Sigmoid colon (tissue), 6 donors: ENCODE measurements at regions not wholly inside any gene's neighbourhood (a gene's known extent, or its start where the extent isn't known, plus 50 kb on each side); places are given as distances from the start of the nearest gene placed in this dataset.

Source experiments
- DNase-seq: peaks from one replicate; pipeline ENCODE4 v3.0.0-alpha.2; 2019
- H3K27ac ChIP-seq, 4 donors: fragments of 200-600 bp; sonication (generic); one replicate each; pipeline ENCODE4 v1.5.1; 2016 to 2019; ENCODE audit warnings: mild to moderate bottlenecking in 1 of 4
- H3K27me3 ChIP-seq, 3 donors: fragments of 200-600 bp; sonication (generic); one replicate each; pipeline ENCODE4 v1.5.1; 2019; ENCODE audit warnings: mild to moderate bottlenecking in 1 of 3
- H3K36me3 ChIP-seq, 4 donors: fragments of 200-600 bp; sonication (generic); one replicate each; pipeline ENCODE4 v1.5.1; 2016 to 2019
- H3K4me1 ChIP-seq, 4 donors: fragments of 200-600 bp; sonication (generic); one replicate each; pipeline ENCODE4 v1.5.1; 2017 to 2019
- H3K4me3 ChIP-seq, 4 donors: fragments of 200-600 bp; sonication (generic); one replicate each; pipeline ENCODE4 v1.5.1; 2017 to 2019; ENCODE audit warnings: mild to moderate bottlenecking in 2 of 4, moderate library complexity in 1 of 4
- H3K9me3 ChIP-seq, 4 donors: fragments of 200-600 bp in 3 of 4; sonication (generic) in 3 of 4; one replicate each; pipeline versions ENCODE4 v1.5.1 to v1.6.1; 2013 to 2019
- EP300 ChIP-seq, 4 donors: sonication (generic); formaldehyde crosslinking; IDR thresholded peaks; one replicate each; pipeline ENCODE4 v1.6.1; 2017; ENCODE audit warnings: antibody characterized with exemption in 4 of 4
- POLR2A ChIP-seq, 2 donors: fragments of 450-650 bp; IDR thresholded peaks; one replicate each; pipeline ENCODE4 v1.6.1; 2016; ENCODE audit warnings: antibody characterized with exemption in 2 of 2, mild to moderate bottlenecking in 2 of 2, moderate library complexity in 2 of 2
- POLR2AphosphoS5 ChIP-seq, 4 donors: sonication (generic); formaldehyde crosslinking; IDR thresholded peaks; one replicate each; pipeline ENCODE4 v1.6.1; 2017; ENCODE audit warnings: antibody characterized with exemption in 4 of 4
- WGBS, 2 donors: extraction: QIAGEN DNeasy Blood & Tissue Kit; methylation state at CpG; one replicate each; pipeline ENCODE4 v1.1.7; 2013; 5-methylcytosine and 5-hydroxymethylcytosine counted together
- intact Hi-C: fragments of 100-400 bp; cut with DNase I; formaldehyde crosslinking; loops from one replicate; pipeline ENCODE4 v1.15.1; 2023
- TF ChIP-seq, protein P1 (sequence below), 4 experiments: fragments of 450-650 bp in 3 of 4; fragments of 200-600 bp in 1 of 4; IDR thresholded peaks; one replicate each; pipeline ENCODE4 v1.5.1; 2016 to 2019; ENCODE audit warnings: antibody characterized with exemption in 4 of 4, mild to moderate bottlenecking in 3 of 4, moderate library complexity in 2 of 4
- donor health status: healthy with polysubstance abuse.
- donor health status: healthy.

DNA sequence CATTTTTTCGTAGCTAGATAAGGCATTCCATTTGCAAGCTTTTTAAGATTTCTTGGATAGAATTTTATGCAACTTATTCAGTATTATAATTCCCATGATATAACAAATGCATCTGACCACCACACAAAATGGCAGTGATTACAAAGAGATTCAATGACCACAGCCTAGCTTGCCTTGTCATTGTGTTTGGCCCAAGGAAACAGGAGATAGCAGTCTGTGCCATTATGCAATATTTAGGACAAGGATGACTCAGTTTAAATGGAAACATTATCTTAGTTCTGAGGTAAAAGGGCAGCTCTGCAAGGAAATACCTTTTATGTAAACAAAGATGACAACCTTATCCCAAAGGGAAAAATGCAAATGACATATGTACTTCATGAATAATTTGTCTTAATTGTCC is 89.8 kb downstream of the NUDT12 start:
- TF ChIP-seq POLR2A (IDR thresholded peaks at IDR 0.05) (no peak), POLR2AphosphoS5 (IDR thresholded peaks at IDR 0.05) (no peak), EP300 (IDR thresholded peaks at IDR 0.05) (no peak)
- TF ChIP-seq, protein P1, sequence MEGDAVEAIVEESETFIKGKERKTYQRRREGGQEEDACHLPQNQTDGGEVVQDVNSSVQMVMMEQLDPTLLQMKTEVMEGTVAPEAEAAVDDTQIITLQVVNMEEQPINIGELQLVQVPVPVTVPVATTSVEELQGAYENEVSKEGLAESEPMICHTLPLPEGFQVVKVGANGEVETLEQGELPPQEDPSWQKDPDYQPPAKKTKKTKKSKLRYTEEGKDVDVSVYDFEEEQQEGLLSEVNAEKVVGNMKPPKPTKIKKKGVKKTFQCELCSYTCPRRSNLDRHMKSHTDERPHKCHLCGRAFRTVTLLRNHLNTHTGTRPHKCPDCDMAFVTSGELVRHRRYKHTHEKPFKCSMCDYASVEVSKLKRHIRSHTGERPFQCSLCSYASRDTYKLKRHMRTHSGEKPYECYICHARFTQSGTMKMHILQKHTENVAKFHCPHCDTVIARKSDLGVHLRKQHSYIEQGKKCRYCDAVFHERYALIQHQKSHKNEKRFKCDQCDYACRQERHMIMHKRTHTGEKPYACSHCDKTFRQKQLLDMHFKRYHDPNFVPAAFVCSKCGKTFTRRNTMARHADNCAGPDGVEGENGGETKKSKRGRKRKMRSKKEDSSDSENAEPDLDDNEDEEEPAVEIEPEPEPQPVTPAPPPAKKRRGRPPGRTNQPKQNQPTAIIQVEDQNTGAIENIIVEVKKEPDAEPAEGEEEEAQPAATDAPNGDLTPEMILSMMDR (IDR thresholded peaks at IDR 0.05): no peak
- no peak for DNase-seq
- WGBS, 2 donors: 75 to 94% methylated on average over 1 of the region's 1 CpG
- intact Hi-C loops: no loop called here
- H3K27me3 ChIP-seq: no peaks in the 10 kb centered on the region
- H3K4me1 ChIP-seq: no peaks in the 10 kb centered on the region
- no peaks in the 10 kb centered on the region for H3K36me3 ChIP-seq
- H3K9me3 ChIP-seq: no peaks in the 10 kb centered on the region
- no peak overlapping the region for H3K4me3 ChIP-seq
- H3K27ac ChIP-seq: no peak overlapping the region

DNA sequence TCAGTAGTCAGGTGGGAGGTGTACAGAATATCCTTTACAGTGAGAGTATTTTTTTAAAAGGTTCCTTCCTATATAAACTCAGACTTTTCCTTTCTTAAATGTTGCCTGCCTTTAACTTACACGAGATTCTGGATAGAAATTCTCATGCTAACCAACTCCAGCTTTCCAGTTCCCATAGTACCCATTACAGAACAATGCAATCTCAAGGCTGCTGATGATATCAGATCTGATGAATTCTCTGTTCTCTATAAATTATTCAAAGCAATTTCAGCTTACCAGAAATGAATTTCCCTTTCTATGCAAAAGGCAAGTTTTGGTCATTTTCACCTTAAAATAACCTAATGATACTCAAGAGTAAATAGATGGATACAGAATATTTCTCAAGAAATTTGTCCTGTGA is 90.3 kb downstream of the NUDT12 start:
- intact Hi-C loops: no loop called here
- H3K4me1 ChIP-seq: no peaks in the 10 kb centered on the region
- H3K36me3 ChIP-seq: no peaks in the 10 kb centered on the region
- TF ChIP-seq, protein P1 (IDR thresholded peaks at IDR 0.05): no peak
- TF ChIP-seq EP300 (IDR thresholded peaks at IDR 0.05): no peak
- no peak for TF ChIP-seq POLR2A (IDR thresholded peaks at IDR 0.05)
- no peak for TF ChIP-seq POLR2AphosphoS5 (IDR thresholded peaks at IDR 0.05)
- H3K27me3 ChIP-seq: no peaks in the 10 kb centered on the region
- WGBS, 2 donors: 71 to 72% methylated on average over 1 of the region's 1 CpG
- H3K9me3 ChIP-seq: no peaks in the 10 kb centered on the region
- H3K4me3 ChIP-seq: no peak overlapping the region
- no peak overlapping the region for H3K27ac ChIP-seq
- no peak for DNase-seq

DNA sequence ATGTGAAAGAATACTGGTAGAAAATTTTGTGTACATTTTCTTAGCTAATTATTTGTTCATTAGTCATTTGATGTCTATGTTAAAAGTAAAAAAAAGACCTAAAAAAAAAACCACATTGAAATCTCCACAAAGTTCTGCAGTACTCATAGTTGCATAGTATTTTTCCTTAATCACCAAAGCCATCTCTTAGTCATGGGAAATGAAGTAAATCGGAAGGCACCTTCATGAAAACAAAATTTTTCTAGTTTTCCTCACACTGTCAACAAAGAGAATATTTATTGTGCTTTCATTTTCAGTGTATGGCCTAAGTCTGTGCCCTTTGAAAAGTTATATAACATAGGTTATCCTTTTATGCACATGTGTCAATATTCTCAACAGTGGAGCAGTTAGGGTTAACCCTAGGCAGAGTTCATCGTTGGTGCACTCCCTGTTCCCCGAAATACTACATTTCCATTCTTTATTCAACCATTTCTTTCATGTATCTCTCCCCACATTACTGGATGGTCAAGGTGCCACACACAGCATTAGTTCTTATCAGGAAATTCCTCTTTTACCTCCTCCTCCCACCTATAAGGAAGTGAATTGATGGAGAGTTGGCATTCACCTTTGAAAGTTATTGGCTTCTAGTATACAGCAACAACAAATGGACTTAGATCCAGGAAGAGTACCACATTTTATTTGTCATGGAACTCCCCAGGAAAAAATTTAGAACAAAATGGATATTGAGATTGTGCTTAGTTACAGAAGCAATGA is 93.1 kb downstream of the NUDT12 start:
- no peaks in the 10 kb centered on the region for H3K4me1 ChIP-seq
- H3K9me3 ChIP-seq: no peaks in the 10 kb centered on the region
- no peak for DNase-seq
- H3K27me3 ChIP-seq: no peaks in the 10 kb centered on the region
- no peaks in the 10 kb centered on the region for H3K36me3 ChIP-seq
- 28 to 66% methylated on average over 3 of the region's 3 CpGs for WGBS, 2 donors
- TF ChIP-seq, protein P1 (IDR thresholded peaks at IDR 0.05): no peak
- TF ChIP-seq POLR2AphosphoS5 (IDR thresholded peaks at IDR 0.05) (no peak), EP300 (IDR thresholded peaks at IDR 0.05) (no peak), POLR2A (IDR thresholded peaks at IDR 0.05) (no peak)
- H3K4me3 ChIP-seq: no peak overlapping the region
- no peak overlapping the region for H3K27ac ChIP-seq
- intact Hi-C loops: no loop called here

DNA sequence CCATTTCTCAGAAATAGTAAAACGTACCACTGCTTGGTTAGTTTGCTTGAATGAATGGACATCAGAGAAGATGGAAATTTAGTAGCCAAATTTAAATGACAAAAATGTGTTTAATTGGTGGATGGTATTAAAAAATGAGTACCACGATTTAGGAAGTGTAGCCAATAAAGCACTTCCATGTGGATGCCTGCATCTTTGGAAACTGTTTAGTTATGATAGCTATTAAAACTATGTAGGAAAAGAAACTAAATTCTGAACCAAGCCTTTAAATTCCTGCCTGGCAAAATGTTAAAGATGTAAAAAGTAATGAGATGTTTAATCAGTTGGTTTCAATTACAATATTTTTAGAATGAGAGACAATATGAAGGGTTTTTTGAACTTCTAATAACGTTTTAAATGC is 94.8 kb downstream of the NUDT12 start:
- Histone ChIP-seq H3K27me3 (no peaks in the 10 kb centered on the region), H3K4me3 (no peak overlapping the region), H3K27ac (no peak overlapping the region), H3K4me1 (no peaks in the 10 kb centered on the region), H3K36me3 (no peaks in the 10 kb centered on the region), H3K9me3 (no peaks in the 10 kb centered on the region)
- intact Hi-C loops: no loop called here
- TF ChIP-seq POLR2A (IDR thresholded peaks at IDR 0.05) (no peak), POLR2AphosphoS5 (IDR thresholded peaks at IDR 0.05) (no peak), EP300 (IDR thresholded peaks at IDR 0.05) (no peak)
- TF ChIP-seq, protein P1 (IDR thresholded peaks at IDR 0.05): no peak
- 82 to 88% methylated on average over 3 of the region's 3 CpGs for WGBS, 2 donors
- DNase-seq: no peak

DNA sequence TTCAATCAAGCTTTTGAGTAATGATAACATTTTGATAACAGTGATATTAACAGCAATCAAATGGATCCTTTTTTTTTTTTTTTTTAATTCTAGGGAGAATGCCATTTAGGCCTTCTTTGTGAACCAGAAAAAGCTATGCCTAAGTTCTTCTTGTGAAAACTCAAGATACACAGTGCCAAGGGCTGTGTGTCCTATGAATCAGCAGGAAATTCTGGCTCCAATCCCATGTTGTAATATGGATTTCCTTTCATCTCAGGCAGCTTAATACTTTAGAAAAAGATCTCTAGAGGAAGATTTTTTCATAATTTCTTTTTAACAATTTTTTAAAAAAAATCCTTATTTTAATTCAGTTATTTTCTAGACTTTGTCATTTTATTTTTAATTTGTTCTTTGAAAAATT is 96.1 kb downstream of the NUDT12 start:
- no peaks in the 10 kb centered on the region for H3K27me3 ChIP-seq
- intact Hi-C loops: no loop called here
- TF ChIP-seq POLR2A (IDR thresholded peaks at IDR 0.05) (no peak), POLR2AphosphoS5 (IDR thresholded peaks at IDR 0.05) (no peak), EP300 (IDR thresholded peaks at IDR 0.05) (no peak)
- TF ChIP-seq, protein P1 (IDR thresholded peaks at IDR 0.05): no peak
- no peaks in the 10 kb centered on the region for H3K36me3 ChIP-seq
- DNase-seq: no peak
- H3K4me1 ChIP-seq: no peaks in the 10 kb centered on the region
- H3K4me3 ChIP-seq: no peak overlapping the region
- H3K9me3 ChIP-seq: no peaks in the 10 kb centered on the region
- no peak overlapping the region for H3K27ac ChIP-seq
